Ascending aorta (tissue), 2 donors: ENCODE measurements at regions not wholly inside any gene's neighbourhood (a gene's known extent, or its start where the extent isn't known, plus 50 kb on each side); places are given as distances from the start of the nearest gene placed in this dataset.

Experiments used
- DNase-seq, 2 donors: peaks; one replicate each; pipeline ENCODE4 v3.0.0-alpha.2; 2019; ENCODE audit warnings: low spot score in 2 of 2
- H3K27ac ChIP-seq, 2 donors: fragments of 200-600 bp; sonication (generic); one replicate each; pipeline ENCODE4 v1.5.1; 2016 to 2017; ENCODE audit warnings: mild to moderate bottlenecking in 1 of 2
- H3K27me3 ChIP-seq: fragments of 200-600 bp; sonication (generic); one replicate; pipeline ENCODE4 v1.5.1; 2017
- H3K36me3 ChIP-seq, 2 donors: fragments of 200-600 bp; sonication (generic); one replicate each; pipeline ENCODE4 v1.5.1; 2016
- H3K4me1 ChIP-seq, 2 donors: fragments of 200-600 bp; sonication (generic); one replicate each; pipeline ENCODE4 v1.5.1; 2016 to 2017; ENCODE audit warnings: mild to moderate bottlenecking in 1 of 2
- H3K4me3 ChIP-seq, 2 donors: fragments of 200-600 bp; sonication (generic); one replicate each; pipeline ENCODE4 v1.5.1; 2016 to 2017; ENCODE audit warnings: mild to moderate bottlenecking in 1 of 2
- H3K9me3 ChIP-seq, 2 donors: fragments of 200-600 bp; sonication (generic); one replicate each; pipeline ENCODE4 v1.5.1; 2016
- CTCF ChIP-seq, 3 experiments: fragments of 200-600 bp in 2 of 3; fragments of 450-650 bp in 1 of 3; sonication (generic) in 2 of 3; IDR thresholded peaks; one replicate each; pipeline ENCODE4 v1.5.1; 2016 to 2019; ENCODE audit warnings: antibody characterized with exemption in 3 of 3, mild to moderate bottlenecking in 1 of 3, moderate library complexity in 1 of 3
- intact Hi-C: fragments of 100-400 bp; cut with DNase I; formaldehyde crosslinking; loops from one replicate; pipeline ENCODE4 v1.15.1; 2023

GRCh38 chr21:34299168-34299539 is 64.7 kb upstream of the KCNE2 start:
- no peaks in the 10 kb centered on the region for H3K36me3 ChIP-seq
- no peak for DNase-seq
- H3K27ac ChIP-seq, result no peak overlapping the region
- no peak for TF ChIP-seq CTCF (IDR thresholded peaks at IDR 0.05)
- H3K27me3 ChIP-seq, result no peaks in the 10 kb centered on the region
- H3K4me3 ChIP-seq, result no peak overlapping the region
- intact Hi-C loops, result no loop called here
- H3K9me3 ChIP-seq, result no peaks in the 10 kb centered on the region
- peaks cover 0 to 2% of the 10 kb centered on the region in 2 donors for H3K4me1 ChIP-seq

DNA sequence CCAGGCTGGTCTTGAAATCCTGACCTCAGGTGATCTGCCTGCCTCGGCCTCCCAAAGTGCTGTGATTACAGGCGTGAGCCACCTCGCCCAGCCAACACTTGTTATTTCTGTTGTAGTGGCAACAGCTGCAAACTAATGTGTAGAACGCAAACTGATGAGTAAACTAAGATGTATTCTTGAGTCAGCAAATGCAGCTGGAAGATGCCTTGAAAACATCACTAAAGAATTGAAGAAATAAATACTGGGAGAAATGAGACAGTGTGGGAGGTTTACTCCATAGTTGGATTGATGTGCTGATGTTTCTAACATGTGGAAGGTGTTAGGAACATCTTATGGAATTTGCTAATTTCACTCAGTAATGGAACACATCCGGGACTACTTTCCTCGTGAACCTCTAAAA is 61.3 kb upstream of the KCNE2 start:
- TF ChIP-seq CTCF (IDR thresholded peaks at IDR 0.05), result no peak
- intact Hi-C loops, result no loop called here

GRCh38 chr21:34305605-34306604 is 57.9 kb upstream of the KCNE2 start:
- Histone ChIP-seq H3K27me3 (no peaks in the 10 kb centered on the region), H3K4me1 (peaks cover 0 to 10% of the 10 kb centered on the region in 2 donors), H3K27ac (peak overlapping the region; percentile 44 to 49), H3K9me3 (no peaks in the 10 kb centered on the region), H3K4me3 (no peak overlapping the region), H3K36me3 (no peaks in the 10 kb centered on the region)
- intact Hi-C loops, result no loop called here
- TF ChIP-seq CTCF (IDR thresholded peaks at IDR 0.05), result no peak
- DNase-seq, result no peak

More for the DNA sequence above, 61.3 kb upstream of the KCNE2 start:
- H3K27ac ChIP-seq, result no peak overlapping the region
- no peak for DNase-seq
- no peaks in the 10 kb centered on the region for H3K36me3 ChIP-seq
- H3K4me1 ChIP-seq, result peaks cover 0 to 10% of the 10 kb centered on the region in 2 donors
- no peaks in the 10 kb centered on the region for H3K27me3 ChIP-seq
- H3K9me3 ChIP-seq, result no peaks in the 10 kb centered on the region
- H3K4me3 ChIP-seq, result no peak overlapping the region

GRCh38 chr21:34307991-34308532 is 55.7 kb upstream of the KCNE2 start:
- no peak overlapping the region for H3K27ac ChIP-seq
- H3K4me3 ChIP-seq, result no peak overlapping the region
- no peaks in the 10 kb centered on the region for H3K36me3 ChIP-seq
- intact Hi-C loops, result no loop called here
- H3K9me3 ChIP-seq, result no peaks in the 10 kb centered on the region
- DNase-seq, result no peak
- TF ChIP-seq CTCF (IDR thresholded peaks at IDR 0.05), result no peak
- H3K4me1 ChIP-seq, result peaks cover 0 to 11% of the 10 kb centered on the region in 2 donors
- no peaks in the 10 kb centered on the region for H3K27me3 ChIP-seq

- intact Hi-C loops, result no loop called here
- no peak for TF ChIP-seq CTCF (IDR thresholded peaks at IDR 0.05)
- peaks cover 3 to 6% of the 10 kb centered on the region in 2 donors for H3K4me1 ChIP-seq
- DNase-seq, result no peak
- no peak overlapping the region for H3K4me3 ChIP-seq
- no peaks in the 10 kb centered on the region for H3K36me3 ChIP-seq
- no peaks in the 10 kb centered on the region for H3K27me3 ChIP-seq
- H3K9me3 ChIP-seq, result no peaks in the 10 kb centered on the region
- H3K27ac ChIP-seq, result no peak overlapping the region
These were observed 52.1 kb upstream of the KCNE2 start for GRCh38 chr21:34311561-34312330.
